ENCODE measurements at regions not wholly inside any gene's neighbourhood (a gene's known extent, or its start where the extent isn't known, plus 50 kb on each side); places are given as distances from the start of the nearest gene placed in this dataset.
A peak's percentile ranks its signal among the peaks of the same experiment; 100 is the strongest.

- no peak for DNase-seq (ENCODE audit: low read depth)
Observed at GRCh38 chr16:86039606-86040005, 140.6 kb downstream of the IRF8 start.

GRCh38 chr16:86040496-86040895, 141.5 kb downstream of the IRF8 start:
- no peak for DNase-seq (ENCODE audit: low read depth)

- no peak for DNase-seq (ENCODE audit: low read depth)
Observed at GRCh38 chr16:86041215-86041614, 142.3 kb downstream of the IRF8 start.

GRCh38 chr16:86041807-86042206, 142.8 kb downstream of the IRF8 start:
- DNase-seq (ENCODE audit: low read depth), result no peak

- no peak for DNase-seq (ENCODE audit: low read depth)
Observed at GRCh38 chr16:86042393-86042792, 143.4 kb downstream of the IRF8 start.

- DNase-seq (ENCODE audit: low read depth), result no peak
Observed at GRCh38 chr16:86042996-86043725, 144.2 kb downstream of the IRF8 start.

GRCh38 chr16:86044241-86044671, 145.3 kb downstream of the IRF8 start:
- peak; percentile 5 for DNase-seq (ENCODE audit: low read depth)

- DNase-seq (ENCODE audit: low read depth), result no peak
Observed at GRCh38 chr16:86044881-86045590, 146.1 kb downstream of the IRF8 start.

GRCh38 chr16:86045591-86045971, 146.6 kb downstream of the IRF8 start:
- no peak for DNase-seq (ENCODE audit: low read depth)

- no peak for DNase-seq (ENCODE audit: low read depth)
Observed at GRCh38 chr16:86046026-86046425, 147.1 kb downstream of the IRF8 start.

GRCh38 chr16:86046667-86047270, 147.8 kb downstream of the IRF8 start:
- DNase-seq (ENCODE audit: low read depth), result no peak

GRCh38 chr16:86048221-86048620, 149.3 kb downstream of the IRF8 start:
- no peak for DNase-seq (ENCODE audit: low read depth)

GRCh38 chr16:86048882-86049585, 150.1 kb downstream of the IRF8 start:
- no peak for DNase-seq (ENCODE audit: low read depth)

GRCh38 chr16:86049641-86050040, 150.7 kb downstream of the IRF8 start:
- no peak for DNase-seq (ENCODE audit: low read depth)

- no peak for DNase-seq (ENCODE audit: low read depth)
Observed at GRCh38 chr16:86050111-86050510, 151.1 kb downstream of the IRF8 start.

- no peak for DNase-seq (ENCODE audit: low read depth)
Observed at GRCh38 chr16:86050591-86051367, 151.8 kb downstream of the IRF8 start.

GRCh38 chr16:86051368-86052114, 152.6 kb downstream of the IRF8 start:
- no peak for DNase-seq (ENCODE audit: low read depth)

- no peak for DNase-seq (ENCODE audit: low read depth)
Observed at GRCh38 chr16:86052115-86052670, 153.2 kb downstream of the IRF8 start.

GRCh38 chr16:86052926-86053325, 154.0 kb downstream of the IRF8 start:
- no peak for DNase-seq (ENCODE audit: low read depth)
